ENCODE measurements at regions not wholly inside any gene's neighbourhood (a gene's known extent, or its start where the extent isn't known, plus 50 kb on each side); places are given as distances from the start of the nearest gene placed in this dataset.

DNA sequence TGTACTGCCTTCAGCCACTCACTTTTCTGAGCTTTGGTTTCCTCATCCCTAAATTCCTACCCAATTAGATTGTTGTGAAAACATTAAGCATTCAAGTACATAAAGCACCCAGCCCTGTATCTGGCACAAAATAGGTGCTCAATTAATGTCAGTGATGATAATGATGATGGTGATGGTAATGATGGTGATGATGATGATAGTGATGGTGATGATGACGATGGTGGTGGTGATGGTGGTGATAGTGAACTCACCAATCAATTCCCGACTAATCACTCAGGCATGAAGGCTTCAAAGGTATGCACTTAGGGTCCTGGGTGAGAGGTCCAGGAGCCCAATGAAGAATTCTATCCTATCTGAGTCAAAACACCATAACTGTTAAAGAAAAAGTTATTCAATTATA is 383.5 kb downstream of the MATN1 start:
- TF ChIP-seq, protein P1, sequence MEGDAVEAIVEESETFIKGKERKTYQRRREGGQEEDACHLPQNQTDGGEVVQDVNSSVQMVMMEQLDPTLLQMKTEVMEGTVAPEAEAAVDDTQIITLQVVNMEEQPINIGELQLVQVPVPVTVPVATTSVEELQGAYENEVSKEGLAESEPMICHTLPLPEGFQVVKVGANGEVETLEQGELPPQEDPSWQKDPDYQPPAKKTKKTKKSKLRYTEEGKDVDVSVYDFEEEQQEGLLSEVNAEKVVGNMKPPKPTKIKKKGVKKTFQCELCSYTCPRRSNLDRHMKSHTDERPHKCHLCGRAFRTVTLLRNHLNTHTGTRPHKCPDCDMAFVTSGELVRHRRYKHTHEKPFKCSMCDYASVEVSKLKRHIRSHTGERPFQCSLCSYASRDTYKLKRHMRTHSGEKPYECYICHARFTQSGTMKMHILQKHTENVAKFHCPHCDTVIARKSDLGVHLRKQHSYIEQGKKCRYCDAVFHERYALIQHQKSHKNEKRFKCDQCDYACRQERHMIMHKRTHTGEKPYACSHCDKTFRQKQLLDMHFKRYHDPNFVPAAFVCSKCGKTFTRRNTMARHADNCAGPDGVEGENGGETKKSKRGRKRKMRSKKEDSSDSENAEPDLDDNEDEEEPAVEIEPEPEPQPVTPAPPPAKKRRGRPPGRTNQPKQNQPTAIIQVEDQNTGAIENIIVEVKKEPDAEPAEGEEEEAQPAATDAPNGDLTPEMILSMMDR (IDR thresholded peaks at IDR 0.05; ENCODE audit: low read depth, low read length) = no peak
- no peak overlapping the region for H3K27ac ChIP-seq
- no peaks in the 10 kb centered on the region for H3K27me3 ChIP-seq (ENCODE audit: insufficient read depth, low read depth, severe bottlenecking)
- no peak for DNase-seq
- no peaks in the 10 kb centered on the region for H3K9me3 ChIP-seq (ENCODE audit: severe bottlenecking)
- H3K36me3 ChIP-seq = no peaks in the 10 kb centered on the region
- H3K4me3 ChIP-seq (ENCODE audit: low read depth, low read length) = no peak overlapping the region

DNA sequence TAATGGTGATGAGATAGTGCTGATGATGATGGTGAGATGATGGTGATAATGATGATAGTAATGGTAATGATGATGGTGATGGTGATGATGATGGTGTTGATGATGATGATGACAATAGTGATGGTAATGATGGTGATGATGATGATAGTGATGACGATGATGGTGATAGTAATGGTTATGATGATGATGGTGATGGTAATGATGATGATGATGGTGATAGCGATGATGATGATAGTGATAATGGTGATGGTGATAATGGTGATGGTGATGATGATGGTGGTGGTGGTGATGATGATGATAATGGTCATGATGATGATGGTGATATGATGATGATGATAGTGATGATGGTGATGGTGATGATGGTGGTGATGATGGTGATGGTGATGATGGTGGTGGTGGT is 384.6 kb downstream of the MATN1 start:
- no peaks in the 10 kb centered on the region for H3K27me3 ChIP-seq (ENCODE audit: insufficient read depth, low read depth, severe bottlenecking)
- TF ChIP-seq, protein P1 (IDR thresholded peaks at IDR 0.05; ENCODE audit: low read depth, low read length) = no peak
- H3K27ac ChIP-seq = no peak overlapping the region
- no peak for DNase-seq
- no peaks in the 10 kb centered on the region for H3K9me3 ChIP-seq (ENCODE audit: severe bottlenecking)
- no peak overlapping the region for H3K4me3 ChIP-seq (ENCODE audit: low read depth, low read length)
- no peaks in the 10 kb centered on the region for H3K36me3 ChIP-seq

DNA sequence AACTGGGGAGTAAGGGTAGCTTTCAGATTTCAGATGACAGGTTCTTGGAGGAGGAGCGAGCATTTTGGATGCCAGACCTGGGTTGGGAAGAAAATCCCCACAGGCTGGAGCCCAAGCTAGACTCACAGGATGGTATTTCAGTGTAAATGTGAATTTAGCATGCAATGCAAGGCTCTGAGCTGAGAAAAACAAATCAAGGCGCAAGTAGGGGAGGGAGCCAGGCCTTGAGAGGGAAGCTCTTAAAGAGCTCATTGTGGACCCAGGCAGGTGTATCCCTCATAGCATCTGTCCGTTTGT is 386.1 kb downstream of the MATN1 start:
- Histone ChIP-seq H3K27ac (no peak overlapping the region), H3K9me3 (ENCODE audit: severe bottlenecking) (no peaks in the 10 kb centered on the region), H3K27me3 (ENCODE audit: insufficient read depth, low read depth, severe bottlenecking) (no peaks in the 10 kb centered on the region), H3K4me3 (ENCODE audit: low read depth, low read length) (no peak overlapping the region), H3K36me3 (no peaks in the 10 kb centered on the region)
- TF ChIP-seq, protein P1 (IDR thresholded peaks at IDR 0.05; ENCODE audit: low read depth, low read length) = no peak
- DNase-seq = no peak

DNA sequence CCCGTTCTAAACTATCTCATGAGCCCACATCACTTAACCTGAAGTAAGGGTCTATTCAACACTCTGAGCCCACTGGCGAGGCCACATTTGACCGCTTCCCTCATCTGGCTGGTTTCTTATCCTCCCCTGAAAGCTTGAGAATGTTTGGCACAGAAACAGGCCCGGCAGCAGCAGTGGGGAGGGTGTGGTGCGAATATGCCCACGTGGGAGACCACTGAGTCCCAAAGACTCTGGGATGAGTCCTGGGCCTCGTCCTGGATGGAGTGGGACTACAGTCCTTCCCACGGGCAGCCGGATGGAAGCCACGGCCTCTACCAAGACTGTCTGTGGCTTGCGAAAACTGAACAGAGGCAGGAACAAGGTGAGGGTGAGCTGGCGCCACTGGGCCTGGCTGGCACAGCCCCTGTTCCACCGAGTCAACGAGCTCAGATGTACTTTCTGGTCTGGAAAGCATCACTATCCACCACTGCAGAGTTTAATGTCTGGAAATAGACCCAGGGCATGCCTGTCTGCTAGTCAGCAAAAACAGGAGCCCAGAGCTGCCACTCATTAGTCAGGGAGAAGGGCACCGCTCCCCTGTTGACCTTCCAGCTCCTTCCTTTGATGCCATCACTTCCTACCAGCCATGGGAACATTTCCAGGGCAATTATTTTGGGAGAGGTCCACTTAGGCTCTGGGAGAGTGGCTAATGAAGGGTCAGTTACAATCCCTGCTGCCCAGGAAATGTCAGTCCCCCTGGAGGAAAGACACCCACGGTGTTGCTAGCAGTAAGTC is 386.6 kb downstream of the MATN1 start:
- DNase-seq = no peak
- H3K27me3 ChIP-seq (ENCODE audit: insufficient read depth, low read depth, severe bottlenecking) = no peaks in the 10 kb centered on the region
- H3K4me3 ChIP-seq (ENCODE audit: low read depth, low read length) = no peak overlapping the region
- no peaks in the 10 kb centered on the region for H3K36me3 ChIP-seq
- no peaks in the 10 kb centered on the region for H3K9me3 ChIP-seq (ENCODE audit: severe bottlenecking)
- TF ChIP-seq, protein P1 (IDR thresholded peaks at IDR 0.05; ENCODE audit: low read depth, low read length) = no peak
- H3K27ac ChIP-seq = no peak overlapping the region

DNA sequence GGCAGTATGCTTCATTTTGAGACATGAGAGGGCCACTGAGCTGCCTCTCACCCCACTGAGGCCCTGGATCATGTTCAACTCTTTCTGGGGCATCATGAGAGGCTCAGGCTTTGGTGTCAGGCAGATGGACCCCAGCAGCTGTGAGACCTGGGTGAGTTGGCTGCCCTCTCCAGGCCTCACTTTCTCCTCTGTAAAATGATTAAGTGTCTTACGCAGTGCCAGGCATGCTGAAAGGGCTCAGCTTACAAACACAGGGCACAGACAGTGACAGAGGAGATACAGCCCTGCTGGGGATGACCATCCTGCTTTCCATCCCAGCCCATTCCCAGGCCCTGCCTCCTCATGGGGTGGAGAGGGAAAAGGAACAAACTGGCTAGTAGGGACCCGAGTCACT is 387.4 kb downstream of the MATN1 start:
- TF ChIP-seq, protein P1 (IDR thresholded peaks at IDR 0.05; ENCODE audit: low read depth, low read length) = no peak
- H3K9me3 ChIP-seq (ENCODE audit: severe bottlenecking) = no peaks in the 10 kb centered on the region
- no peak overlapping the region for H3K27ac ChIP-seq
- H3K36me3 ChIP-seq = no peaks in the 10 kb centered on the region
- no peak for DNase-seq
- H3K27me3 ChIP-seq (ENCODE audit: insufficient read depth, low read depth, severe bottlenecking) = no peaks in the 10 kb centered on the region
- no peak overlapping the region for H3K4me3 ChIP-seq (ENCODE audit: low read depth, low read length)

DNA sequence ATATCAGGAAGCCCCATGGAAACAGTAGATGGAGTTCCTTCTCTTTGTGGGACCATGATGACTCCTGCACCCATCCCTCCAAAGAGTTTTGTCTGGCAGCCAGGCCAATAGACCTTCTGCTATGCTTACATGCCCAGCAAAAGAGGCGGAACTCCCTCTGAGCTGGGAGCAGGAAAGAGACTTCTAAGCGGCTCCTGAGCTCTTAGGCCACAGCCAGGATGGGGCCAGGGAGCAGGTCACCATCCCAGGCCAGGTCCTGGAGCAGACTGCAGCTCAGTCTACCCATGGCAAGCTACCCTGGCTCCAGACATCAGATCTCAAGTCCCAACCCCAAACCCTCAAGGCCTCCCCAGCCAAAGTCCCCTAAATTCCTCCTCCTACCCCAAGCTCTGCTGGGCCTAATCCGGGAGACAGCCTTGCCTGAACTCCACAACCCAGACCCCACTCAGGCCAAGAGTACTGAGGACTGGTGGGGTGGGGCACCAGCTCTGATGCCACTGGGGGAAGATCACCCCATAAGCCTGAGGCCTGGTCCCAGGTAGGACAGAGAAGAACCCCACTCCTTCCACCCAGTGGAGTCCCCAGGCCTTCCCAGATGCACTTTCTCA is 387.9 kb downstream of the MATN1 start:
- no peaks in the 10 kb centered on the region for H3K36me3 ChIP-seq

More for the DNA sequence above, 387.9 kb downstream of the MATN1 start:
- DNase-seq = no peak
- Histone ChIP-seq H3K27me3 (ENCODE audit: insufficient read depth, low read depth, severe bottlenecking) (no peaks in the 10 kb centered on the region), H3K27ac (no peak overlapping the region), H3K9me3 (ENCODE audit: severe bottlenecking) (no peaks in the 10 kb centered on the region), H3K4me3 (ENCODE audit: low read depth, low read length) (no peak overlapping the region)
- TF ChIP-seq, protein P1 (IDR thresholded peaks at IDR 0.05; ENCODE audit: low read depth, low read length) = no peak
